AG08395 (cell line): ENCODE measurements at regions not wholly inside any gene's neighbourhood (a gene's known extent, or its start where the extent isn't known, plus 50 kb on each side); places are given as distances from the start of the nearest gene placed in this dataset.

Experiments
- DNase-seq: peaks from one replicate; pipeline ENCODE4 v3.0.0; 2012; ENCODE audit warnings: mixed read lengths, low spot score

- DNase-seq, result no peak
Observed at GRCh38 chr2:217475101-217475500, 527.7 kb downstream of the TNS1 start.

DNA sequence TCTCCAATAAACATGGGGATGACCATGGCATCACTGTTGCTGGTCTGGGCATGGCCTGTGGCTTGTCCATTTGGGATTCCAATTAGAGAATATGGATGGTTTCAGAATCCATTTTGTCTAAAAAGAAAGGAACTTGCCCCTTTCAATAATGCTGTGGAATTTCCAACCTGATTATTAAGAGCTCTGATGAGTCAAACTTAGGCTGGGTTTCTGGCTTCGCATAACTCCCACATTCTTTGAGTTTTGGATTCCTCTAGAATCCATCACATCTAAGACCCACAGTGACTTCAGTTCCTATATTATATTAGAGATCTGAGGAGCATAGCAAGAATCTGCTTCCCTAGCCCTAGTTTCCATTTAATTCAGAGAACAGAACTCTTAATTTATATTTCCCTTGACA is 531.5 kb downstream of the TNS1 start:
- DNase-seq, result peak; percentile 71

- no peak for DNase-seq
Observed at GRCh38 chr2:217469203-217469810, 533.5 kb downstream of the TNS1 start.

DNA sequence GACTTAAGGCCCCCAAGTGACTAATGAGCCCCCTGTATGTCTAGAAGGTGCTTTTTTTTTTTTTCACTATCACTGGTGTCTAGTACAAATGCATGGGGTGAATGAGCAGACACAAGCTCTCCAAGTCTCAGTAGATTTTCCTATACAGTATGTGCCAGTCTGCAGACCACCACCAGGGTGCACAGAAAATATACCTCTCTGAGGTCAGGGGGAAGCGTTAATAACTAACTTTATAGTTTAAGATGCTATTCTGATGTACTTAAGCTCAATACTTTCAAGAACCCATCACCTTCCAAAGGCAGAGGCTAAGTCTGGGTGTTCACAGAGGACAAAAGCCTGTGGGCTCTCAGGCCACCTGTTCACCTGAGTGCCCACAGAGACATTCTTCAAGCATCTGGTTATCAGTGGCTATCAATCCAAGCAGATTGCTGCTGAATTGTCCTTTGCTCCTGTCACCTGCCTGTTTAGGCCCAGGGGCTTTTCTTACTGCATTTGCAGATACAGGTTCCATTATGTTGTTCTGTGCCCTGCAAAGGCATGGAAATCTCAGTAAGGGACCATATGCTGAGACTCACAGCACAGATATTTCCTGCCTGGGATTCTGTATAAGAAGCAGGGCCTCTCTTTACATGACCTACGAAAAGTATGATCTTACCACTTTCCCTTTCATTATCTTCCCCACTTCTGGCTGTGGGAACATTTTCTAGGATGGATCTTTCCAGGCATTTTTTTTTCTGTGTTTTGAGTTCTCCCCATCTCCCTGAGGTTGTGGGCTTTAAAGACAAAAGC is 534.6 kb downstream of the TNS1 start:
- DNase-seq, result no peak

- no peak for DNase-seq
Observed at GRCh38 chr2:217467331-217467730, 535.5 kb downstream of the TNS1 start.

GRCh38 chr2:217466805-217467204 is 536.0 kb downstream of the TNS1 start:
- DNase-seq, result no peak

DNA sequence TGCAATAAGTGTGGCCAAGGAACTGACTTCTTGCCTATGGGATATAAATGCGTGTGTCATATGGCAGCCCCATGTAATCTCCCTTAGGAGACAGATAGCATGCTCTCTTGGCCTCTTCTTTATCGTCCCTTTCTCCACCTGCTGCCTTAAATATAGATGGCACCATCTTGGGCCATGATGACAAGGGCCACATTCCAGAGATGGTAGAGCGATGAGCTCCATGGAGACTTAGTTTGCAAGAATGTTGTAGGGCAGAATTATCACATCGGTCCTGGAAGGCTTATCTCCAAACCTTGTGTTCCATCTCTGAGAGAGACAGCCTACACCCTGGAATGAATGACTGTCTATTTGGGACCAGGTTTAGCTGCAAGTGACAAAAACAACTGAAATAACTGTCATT is 536.7 kb downstream of the TNS1 start:
- DNase-seq, result no peak

GRCh38 chr2:217465100-217465499 is 537.7 kb downstream of the TNS1 start:
- DNase-seq, result no peak

- no peak for DNase-seq
Observed at GRCh38 chr2:217463402-217464075, 539.3 kb downstream of the TNS1 start.

- DNase-seq, result no peak
Observed at GRCh38 chr2:217462121-217462520, 540.7 kb downstream of the TNS1 start.

GRCh38 chr2:217461674-217462073 is 541.1 kb downstream of the TNS1 start:
- no peak for DNase-seq

- peak; percentile 55 for DNase-seq
Observed at GRCh38 chr2:217459680-217460405, 543.0 kb downstream of the TNS1 start.

- no peak for DNase-seq
Observed at GRCh38 chr2:217459016-217459415, 543.8 kb downstream of the TNS1 start.

DNA sequence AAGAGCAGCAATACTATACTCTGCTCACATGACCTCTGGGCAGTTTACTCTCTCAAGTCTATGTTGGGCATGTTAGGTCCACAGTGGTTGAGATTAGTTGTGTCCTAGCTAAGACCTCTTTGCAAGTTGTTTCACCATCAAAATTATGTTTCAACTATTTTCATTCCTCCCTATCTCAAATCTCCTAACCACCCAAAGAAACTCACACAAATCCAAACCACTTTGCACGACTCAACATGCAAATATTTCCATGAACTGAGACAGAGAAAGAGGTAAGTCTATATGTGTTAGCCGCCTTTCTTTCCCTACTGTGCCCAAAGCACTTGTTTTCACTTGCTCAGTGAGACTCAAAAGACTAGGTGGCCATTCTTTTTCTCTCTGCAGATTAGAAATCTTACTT is 546.8 kb downstream of the TNS1 start:
- DNase-seq, result no peak

DNA sequence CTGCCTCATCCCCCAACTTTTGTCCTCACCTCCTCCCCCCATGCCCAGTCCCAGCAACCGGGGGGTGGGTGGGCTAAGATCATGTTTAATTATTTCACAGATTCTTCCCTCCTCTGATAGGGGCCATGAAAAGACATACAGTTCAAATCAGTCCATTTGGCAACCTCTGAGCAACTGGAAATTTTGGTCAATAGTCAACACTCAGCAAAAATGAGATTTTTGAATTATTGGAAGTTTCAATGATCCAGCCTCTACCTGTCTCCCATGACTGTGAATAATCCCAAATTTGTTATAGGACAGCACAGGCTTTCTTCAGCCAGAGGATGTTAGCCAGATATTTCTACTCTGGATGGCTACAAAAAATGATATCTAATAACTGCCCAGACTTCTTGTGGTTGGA is 549.9 kb downstream of the TNS1 start:
- no peak for DNase-seq

DNA sequence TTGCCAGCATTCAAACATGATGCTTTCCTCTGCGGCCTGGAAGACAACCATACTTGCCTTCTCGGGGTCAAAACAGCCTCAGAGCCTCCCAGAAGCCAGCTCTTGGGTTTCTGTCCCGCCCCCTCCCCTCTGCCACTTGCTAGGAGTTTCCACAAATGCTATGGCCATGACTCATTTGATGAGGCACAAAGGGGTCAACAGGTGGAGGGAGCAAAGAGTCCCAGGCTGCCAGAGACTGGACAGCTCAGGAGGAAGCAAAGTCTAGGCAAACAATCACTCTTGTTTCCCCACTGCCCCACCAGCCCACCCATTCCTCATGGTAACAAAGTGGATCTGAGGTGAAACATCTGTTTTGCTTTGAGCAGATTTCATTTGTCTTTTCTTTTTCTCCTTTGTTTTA is 551.1 kb downstream of the TNS1 start:
- peak; percentile 17 for DNase-seq

DNA sequence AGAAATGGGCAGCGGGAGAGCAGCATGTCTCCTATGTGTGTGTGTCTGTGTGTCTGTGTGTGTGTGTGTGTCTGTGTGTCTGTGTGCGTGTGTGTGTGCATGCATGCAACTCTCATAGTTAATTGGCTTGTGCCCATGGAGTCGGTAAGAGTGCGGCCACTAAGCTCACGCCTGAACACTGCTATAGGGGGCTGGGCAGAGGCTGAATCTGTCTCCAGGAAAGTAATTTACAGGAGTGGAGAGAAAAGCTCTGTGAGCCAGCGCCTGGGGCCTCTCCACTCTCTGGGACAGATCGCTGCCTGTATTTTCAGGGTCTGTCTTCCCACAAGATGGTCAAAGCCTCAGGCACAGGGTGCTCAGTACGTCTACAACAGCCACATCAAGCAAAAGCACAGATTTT is 553.4 kb downstream of the TNS1 start:
- DNase-seq, result no peak

- DNase-seq, result no peak
Observed at GRCh38 chr2:217448860-217449259, 553.9 kb downstream of the TNS1 start.

GRCh38 chr2:217445723-217446122 is 557.1 kb downstream of the TNS1 start:
- DNase-seq, result no peak

- DNase-seq, result no peak
Observed at GRCh38 chr2:217444932-217445331, 557.9 kb downstream of the TNS1 start.

GRCh38 chr2:217444509-217444908 is 558.3 kb downstream of the TNS1 start:
- no peak for DNase-seq

DNA sequence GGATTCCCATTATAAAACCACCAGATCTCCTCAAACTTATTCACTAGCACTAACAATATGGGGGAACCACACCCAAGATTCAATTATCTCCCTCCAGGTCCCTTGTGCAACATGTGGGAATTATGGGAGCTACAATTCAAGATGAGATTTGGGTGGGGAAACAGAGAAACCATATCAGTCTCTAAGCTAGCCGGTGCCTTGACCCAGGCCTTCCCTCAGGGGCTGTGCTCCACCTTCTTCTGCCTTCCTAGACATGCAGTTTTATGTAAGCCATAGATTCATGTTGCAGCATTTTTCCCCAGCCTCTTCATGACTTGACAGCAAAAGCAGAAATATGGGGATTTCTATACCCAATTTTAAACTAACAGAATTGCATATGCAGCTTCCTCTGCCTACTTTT is 559.2 kb downstream of the TNS1 start:
- DNase-seq, result no peak

DNA sequence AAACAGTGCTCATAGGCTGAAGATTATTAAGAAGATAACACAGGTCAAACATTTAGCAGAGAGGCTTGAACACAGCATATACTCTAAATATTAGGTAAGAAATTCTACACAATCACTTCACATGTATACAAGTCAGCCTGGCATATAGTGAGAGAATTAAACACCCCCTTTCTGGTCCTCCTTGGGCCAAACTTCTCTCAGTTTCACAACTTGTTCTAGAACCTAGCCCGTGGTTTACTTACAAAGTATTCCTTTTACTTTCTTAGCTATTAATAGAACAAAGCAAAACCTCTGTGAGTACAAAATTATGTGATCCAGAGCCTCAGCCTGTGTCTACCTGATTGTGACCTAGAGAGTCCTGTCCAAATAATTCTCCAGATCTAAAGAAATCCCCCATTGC is 562.8 kb downstream of the TNS1 start:
- no peak for DNase-seq
